Smooth muscle cell (in vitro differentiated cells): ENCODE measurements at regions not wholly inside any gene's neighbourhood (a gene's known extent, or its start where the extent isn't known, plus 50 kb on each side); places are given as distances from the start of the nearest gene placed in this dataset.

Experiments
- DNase-seq: peaks from one replicate; lab custom pipeline; 2025; ENCODE audit not compliant: unreplicated experiment; lab: John Stamatoyannopoulos, UW
- H2AFZ ChIP-seq: fragments of 200-600 bp; sonication (generic); 2 replicates; pipeline ENCODE4 v1.6.0; 2016; ENCODE audit warnings: antibody characterized with exemption, low read depth, mild to moderate bottlenecking
- H3F3A ChIP-seq: fragments of 200-600 bp; sonication (generic); 2 replicates; pipeline ENCODE4 v1.6.0; 2017; ENCODE audit warnings: antibody characterized with exemption, low read depth
- H3K27ac ChIP-seq: fragments of 200-600 bp; sonication (generic); 2 replicates; pipeline ENCODE4 v1.5.1; 2016; ENCODE audit warnings: low read depth, mild to moderate bottlenecking
- H3K27me3 ChIP-seq: fragments of 200-600 bp; sonication (generic); 2 replicates; pipeline ENCODE4 v1.6.1; 2016; ENCODE audit warnings: low read depth, mild to moderate bottlenecking
- H3K36me3 ChIP-seq: fragments of 200-600 bp; sonication (generic); 2 replicates; pipeline ENCODE4 v1.5.1; 2016; ENCODE audit warnings: low read depth
- H3K4me1 ChIP-seq: fragments of 200-600 bp; sonication (generic); 2 replicates; pipeline ENCODE4 v1.5.1; 2016; ENCODE audit warnings: low read depth
- H3K4me2 ChIP-seq: fragments of 200-600 bp; sonication (generic); 2 replicates; pipeline ENCODE4 v1.6.0; 2016; ENCODE audit warnings: mild to moderate bottlenecking
- H3K4me3 ChIP-seq: fragments of 200-600 bp; sonication (generic); 2 replicates; pipeline ENCODE4 v1.5.1; 2016; ENCODE audit warnings: mild to moderate bottlenecking
- H3K79me2 ChIP-seq: fragments of 200-600 bp; sonication (generic); 2 replicates; pipeline ENCODE4 v1.6.0; 2016; ENCODE audit warnings: low read depth, mild to moderate bottlenecking
- H3K9ac ChIP-seq: fragments of 200-600 bp; sonication (generic); 2 replicates; pipeline ENCODE4 v1.6.0; 2016; ENCODE audit warnings: low read depth
- H3K9me3 ChIP-seq: fragments of 200-600 bp; sonication (generic); replicated peaks from 2 replicates; pipeline ENCODE4 v1.5.1; 2016; ENCODE audit warnings: low read depth
- H4K20me1 ChIP-seq: fragments of 200-600 bp; sonication (generic); 2 replicates; pipeline ENCODE4 v1.6.0; 2016; ENCODE audit warnings: low read depth
- CTCF ChIP-seq: fragments of 200-600 bp; sonication (generic); IDR thresholded peaks from 2 replicates; pipeline ENCODE4 v1.5.1; 2017; ENCODE audit warnings: borderline replicate concordance, mild to moderate bottlenecking, antibody characterized with exemption; ENCODE audit not compliant: insufficient read depth, poor library complexity, severe bottlenecking
- WGBS: methylation state at CpG from one replicate; pipeline ENCODE4 v1.1.7; 2016; ENCODE audit warnings: low lambda C conversion rate; 5-methylcytosine and 5-hydroxymethylcytosine counted together

- Histone ChIP-seq H3K36me3 (no peaks in the 10 kb centered on the region), H3K79me2 (no peaks in the 10 kb centered on the region), H2AFZ (no peak overlapping the region), H3K27ac (no peak overlapping the region), H3K4me1 (no peaks in the 10 kb centered on the region), H3K9me3 (no peaks in the 10 kb centered on the region), H3K9ac (no peak overlapping the region), H3K27me3 (no peaks in the 10 kb centered on the region), H3F3A (peaks cover 4% of the 10 kb centered on the region), H3K4me2 (no peak overlapping the region), H4K20me1 (peaks cover 3% of the 10 kb centered on the region), H3K4me3 (no peak overlapping the region)
- no peak for TF ChIP-seq CTCF
- no peak for DNase-seq
- WGBS: 58% methylated on average over 6 of the region's 6 CpGs
Measured at GRCh38 chr6:14807130-14807529, 438.7 kb upstream of the JARID2 start.

GRCh38 chr6:14807971-14808370 lies 437.9 kb upstream of the JARID2 start:
- peaks cover 3% of the 10 kb centered on the region for H4K20me1 ChIP-seq
- no peak overlapping the region for H3K9ac ChIP-seq
- TF ChIP-seq CTCF: no peak
- H3K4me2 ChIP-seq: no peak overlapping the region
- H3K4me1 ChIP-seq: no peaks in the 10 kb centered on the region
- no peaks in the 10 kb centered on the region for H3K79me2 ChIP-seq
- WGBS: 95% methylated on average over 7 of the region's 7 CpGs
- peaks cover 4% of the 10 kb centered on the region for H3F3A ChIP-seq
- no peaks in the 10 kb centered on the region for H3K36me3 ChIP-seq
- no peaks in the 10 kb centered on the region for H3K9me3 ChIP-seq
- no peaks in the 10 kb centered on the region for H3K27me3 ChIP-seq
- DNase-seq: no peak
- H2AFZ ChIP-seq: no peak overlapping the region
- H3K27ac ChIP-seq: no peak overlapping the region
- H3K4me3 ChIP-seq: no peak overlapping the region

- TF ChIP-seq CTCF: no peak
- WGBS: 77% methylated on average over 6 of the region's 6 CpGs
- H2AFZ ChIP-seq: no peak overlapping the region
Measured at GRCh38 chr6:14810021-14810420, 435.8 kb upstream of the JARID2 start.

GRCh38 chr6:14811775-14812428 lies 434.0 kb upstream of the JARID2 start:
- no peaks in the 10 kb centered on the region for H3K27me3 ChIP-seq
- H4K20me1 ChIP-seq: no peaks in the 10 kb centered on the region
- no peak overlapping the region for H2AFZ ChIP-seq
- H3K4me3 ChIP-seq: no peak overlapping the region
- no peak for TF ChIP-seq CTCF
- H3K27ac ChIP-seq: peak overlapping the region; percentile 40
- WGBS: 36% methylated on average over 7 of the region's 7 CpGs
- H3K36me3 ChIP-seq: no peaks in the 10 kb centered on the region
- H3K4me1 ChIP-seq: peaks cover 12% of the 10 kb centered on the region
- H3F3A ChIP-seq: peaks cover 7% of the 10 kb centered on the region
- no peaks in the 10 kb centered on the region for H3K9me3 ChIP-seq
- H3K4me2 ChIP-seq: peak overlapping the region; percentile 14
- no peaks in the 10 kb centered on the region for H3K79me2 ChIP-seq
- no peak for DNase-seq
- H3K9ac ChIP-seq: no peak overlapping the region

More at GRCh38 chr6:14810021-14810420, 435.8 kb upstream of the JARID2 start:
- no peaks in the 10 kb centered on the region for H3K27me3 ChIP-seq
- no peak overlapping the region for H3K9ac ChIP-seq
- no peak for DNase-seq
- no peak overlapping the region for H3K4me2 ChIP-seq
- peaks cover 2% of the 10 kb centered on the region for H3K4me1 ChIP-seq
- no peaks in the 10 kb centered on the region for H3K36me3 ChIP-seq
- peaks cover 4% of the 10 kb centered on the region for H3F3A ChIP-seq
- H4K20me1 ChIP-seq: no peaks in the 10 kb centered on the region
- no peaks in the 10 kb centered on the region for H3K79me2 ChIP-seq
- no peaks in the 10 kb centered on the region for H3K9me3 ChIP-seq
- H3K4me3 ChIP-seq: no peak overlapping the region
- H3K27ac ChIP-seq: no peak overlapping the region
